Neuronal stem cell (in vitro differentiated cells): ENCODE measurements at regions not wholly inside any gene's neighbourhood (a gene's known extent, or its start where the extent isn't known, plus 50 kb on each side); places are given as distances from the start of the nearest gene placed in this dataset.
"Not testable (repeated sequence)": the region's sequence is repeated elsewhere in the genome, so short reads cannot be mapped to it uniquely, and the experiment has no call there.

ENCODE experiments used
- DNase-seq: peaks from one replicate; pipeline ENCODE4 v3.0.0-alpha.2; 2013; ENCODE audit warnings: low spot score
- H2AFZ ChIP-seq: one replicate; pipeline ENCODE4 v1.6.1; 2013; ENCODE audit warnings: mild to moderate bottlenecking, low read length, inconsistent platforms
- H2AK5ac ChIP-seq: 2 replicates; pipeline ENCODE4 v1.6.1; 2013; ENCODE audit warnings: low read depth, mild to moderate bottlenecking, inconsistent platforms, low read length, moderate library complexity, mixed read lengths
- H2BK120ac ChIP-seq: 2 replicates; pipeline ENCODE4 v1.6.1; 2013; ENCODE audit warnings: low read depth, mild to moderate bottlenecking, inconsistent platforms, low read length, moderate library complexity, mixed read lengths
- H2BK12ac ChIP-seq: one replicate; pipeline ENCODE4 v1.6.1; 2013; ENCODE audit warnings: low read length, inconsistent platforms
- H2BK15ac ChIP-seq: 2 replicates; pipeline ENCODE4 v1.6.1; 2013; ENCODE audit warnings: mild to moderate bottlenecking, low read length, inconsistent platforms, mixed read lengths
- H2BK5ac ChIP-seq: one replicate; pipeline ENCODE4 v1.6.1; 2013; ENCODE audit warnings: inconsistent platforms, mild to moderate bottlenecking, low read length, moderate library complexity
- H3K14ac ChIP-seq: one replicate; pipeline ENCODE4 v1.6.1; 2013; ENCODE audit warnings: low read length, inconsistent platforms
- H3K18ac ChIP-seq: 2 replicates; pipeline ENCODE4 v1.6.1; 2013; ENCODE audit warnings: low read length, inconsistent platforms
- H3K23ac ChIP-seq: 2 replicates; pipeline ENCODE4 v1.6.1; 2013; ENCODE audit warnings: low read depth, mild to moderate bottlenecking, mixed read lengths, low read length, inconsistent platforms; ENCODE audit not compliant: poor library complexity
- H3K27ac ChIP-seq: replicated peaks from 3 replicates; pipeline ENCODE4 v1.5.1; 2013; ENCODE audit warnings: low read length, inconsistent platforms
- H3K27me3 ChIP-seq, 3 experiments: 2 replicates each; pipeline ENCODE4 v1.6.1; 2013; ENCODE audit warnings: low read length in 3 of 3, mild to moderate bottlenecking in 2 of 3, inconsistent platforms in 1 of 3, low read depth in 1 of 3, mixed read lengths in 1 of 3, moderate library complexity in 1 of 3; ENCODE audit not compliant: control insufficient read depth in 3 of 3, insufficient read depth in 3 of 3
- H3K36me3 ChIP-seq, 2 donors: replicated peaks in 1 of 2; 2 replicates each; pipeline ENCODE4 v1.6.1; 2013; ENCODE audit warnings: low read length in 2 of 2; ENCODE audit not compliant: control insufficient read depth in 2 of 2, insufficient read depth in 2 of 2
- H3K4ac ChIP-seq: 2 replicates; pipeline ENCODE4 v1.6.1; 2013; ENCODE audit warnings: inconsistent platforms, mild to moderate bottlenecking, low read length, moderate library complexity
- H3K4me1 ChIP-seq, 2 donors: 1 replicate in 1 of 2; 2 replicates in 1 of 2; pipeline ENCODE4 v1.6.1; 2013; ENCODE audit warnings: low read length in 2 of 2, low read depth in 1 of 2; ENCODE audit not compliant: control insufficient read depth in 2 of 2, insufficient read depth in 1 of 2
- H3K4me2 ChIP-seq: one replicate; pipeline ENCODE4 v1.6.1; 2013; ENCODE audit warnings: mild to moderate bottlenecking, low read length, inconsistent platforms; ENCODE audit not compliant: insufficient read depth, poor library complexity, severe bottlenecking
- H3K4me3 ChIP-seq, 2 donors: 2 replicates each; pipeline ENCODE4 v1.5.1; 2013; ENCODE audit warnings: low read length in 2 of 2, mild to moderate bottlenecking in 2 of 2, inconsistent platforms in 1 of 2, moderate library complexity in 1 of 2
- H3K79me1 ChIP-seq: one replicate; pipeline ENCODE4 v1.6.1; 2013; ENCODE audit warnings: low read depth, mild to moderate bottlenecking, inconsistent platforms, low read length, moderate library complexity
- H3K9ac ChIP-seq: one replicate; pipeline ENCODE4 v1.6.1; 2013; ENCODE audit warnings: mild to moderate bottlenecking, low read depth, low read length, inconsistent platforms; ENCODE audit not compliant: poor library complexity
- H3K9me3 ChIP-seq, 2 donors: replicated peaks in 1 of 2; 2 replicates each; pipeline versions ENCODE3 to v1.6.1; 2013; ENCODE audit warnings: low read length in 2 of 2, mild to moderate bottlenecking in 2 of 2, inconsistent platforms in 1 of 2, low read depth in 1 of 2, mixed read lengths in 1 of 2, moderate library complexity in 1 of 2; ENCODE audit not compliant: control insufficient read depth in 2 of 2, insufficient read depth in 1 of 2
- H4K8ac ChIP-seq: one replicate; pipeline ENCODE4 v1.6.1; 2013; ENCODE audit warnings: low read depth, mild to moderate bottlenecking, inconsistent platforms, low read length, moderate library complexity
- H4K91ac ChIP-seq: one replicate; pipeline ENCODE4 v1.6.1; 2013; ENCODE audit warnings: low read length, low read depth, mild to moderate bottlenecking, inconsistent platforms; ENCODE audit not compliant: poor library complexity
- WGBS, 2 donors: extraction: QIAGEN DNeasy Blood & Tissue Kit; methylation state at CpG; one replicate each; pipeline ENCODE4 v1.1.7; 2013; ENCODE audit warnings: missing lambda C conversion rate in 2 of 2, mixed read lengths in 1 of 2; ENCODE audit not compliant: insufficient read length in 2 of 2, insufficient replicate concordance in 1 of 2; ENCODE audit errors: extremely low coverage in 2 of 2; 5-methylcytosine and 5-hydroxymethylcytosine counted together

GRCh38 chr1:145553795-145554194 lies 54.0 kb upstream of the GPR89A start:
- not testable (repeated sequence) for H2BK12ac ChIP-seq, H3K9me3 ChIP-seq, H3K9ac ChIP-seq, H3K27me3 ChIP-seq, H3K4me3 ChIP-seq, H3K4me2 ChIP-seq, H3K27ac ChIP-seq, H3K14ac ChIP-seq, H3K23ac ChIP-seq, H3K36me3 ChIP-seq, H2BK15ac ChIP-seq, H2AFZ ChIP-seq, H3K79me1 ChIP-seq, H2AK5ac ChIP-seq, H4K91ac ChIP-seq, DNase-seq, H3K18ac ChIP-seq, H4K8ac ChIP-seq, H2BK5ac ChIP-seq, H3K4me1 ChIP-seq, H3K4ac ChIP-seq, H2BK120ac ChIP-seq

GRCh38 chr1:145545055-145545454 lies 62.7 kb upstream of the GPR89A start:
- Histone ChIP-seq H3K4me1 (no peaks in the 10 kb centered on the region), H3K27me3 (peaks cover 0 to 12% (median 0%) of the 10 kb centered on the region in 3 experiments), H3K4me3 (no peak overlapping the region), H3K36me3 (no peaks in the 10 kb centered on the region), H2AK5ac (no peak overlapping the region), H3K23ac (no peak overlapping the region), H2BK12ac (no peak overlapping the region), H3K4ac (no peak overlapping the region), H3K9me3 (no peaks in the 10 kb centered on the region), H4K8ac (no peak overlapping the region), H4K91ac (no peak overlapping the region), H3K4me2 (no peak overlapping the region), H3K27ac (no peak overlapping the region), H2BK5ac (no peak overlapping the region), H3K79me1 (no peaks in the 10 kb centered on the region), H3K9ac (no peak overlapping the region), H3K14ac (no peak overlapping the region), H2AFZ (no peak overlapping the region), H2BK120ac (no peak overlapping the region), H3K18ac (no peak overlapping the region), H2BK15ac (no peak overlapping the region)
- no CpG with 5 or more reads among the region's 2 CpGs for WGBS, 2 donors
- DNase-seq: no peak

- H2AFZ ChIP-seq, H4K8ac ChIP-seq, H3K4me2 ChIP-seq, H2BK120ac ChIP-seq, H3K79me1 ChIP-seq, H3K23ac ChIP-seq, H3K4me1 ChIP-seq, H3K4me3 ChIP-seq, H2BK5ac ChIP-seq, H2BK15ac ChIP-seq, H2BK12ac ChIP-seq, H3K36me3 ChIP-seq, H3K9ac ChIP-seq, H4K91ac ChIP-seq, H3K4ac ChIP-seq, H3K14ac ChIP-seq, H3K27ac ChIP-seq, H2AK5ac ChIP-seq, DNase-seq, H3K18ac ChIP-seq, H3K9me3 ChIP-seq: not testable (repeated sequence)
- H3K27me3 ChIP-seq: peaks cover 0 to 12% (median 0%) of the 10 kb centered on the region in 3 experiments
- WGBS, 2 donors: no CpG with 5 or more reads among the region's 6 CpGs
Observed at GRCh38 chr1:145541685-145542084, 66.1 kb upstream of the GPR89A start.

- H3K4ac ChIP-seq, H4K91ac ChIP-seq, H3K27ac ChIP-seq, H2BK5ac ChIP-seq, DNase-seq, H3K9me3 ChIP-seq, H3K23ac ChIP-seq, H4K8ac ChIP-seq, H2BK15ac ChIP-seq, H3K4me3 ChIP-seq, H3K18ac ChIP-seq, H3K79me1 ChIP-seq, H3K4me1 ChIP-seq, H3K14ac ChIP-seq, H3K4me2 ChIP-seq, H3K36me3 ChIP-seq, H3K9ac ChIP-seq, H2AK5ac ChIP-seq, H2BK120ac ChIP-seq, H2BK12ac ChIP-seq: not testable (repeated sequence)
- Histone ChIP-seq H2AFZ (peak overlapping the region; percentile 64), H3K27me3 (peaks cover 0 to 12% (median 0%) of the 10 kb centered on the region in 3 experiments)
- no CpG with 5 or more reads among the region's 9 CpGs for whole genome bisulfite sequencing, 2 donors
Observed at GRCh38 chr1:145541246-145541645, 66.5 kb upstream of the GPR89A start.
